B cell (primary cell): ENCODE measurements at regions not wholly inside any gene's neighbourhood (a gene's known extent, or its start where the extent isn't known, plus 50 kb on each side); places are given as distances from the start of the nearest gene placed in this dataset.

Experiments used
- EZH2 ChIP-seq: IDR thresholded peaks from 2 replicates; pipeline ENCODE4 v1.6.1; 2012; ENCODE audit warnings: borderline replicate concordance, low read depth, mild to moderate bottlenecking, moderate library complexity, low read length; ENCODE audit not compliant: insufficient read depth, poor library complexity, severe bottlenecking
- TF ChIP-seq, protein P1 (sequence below): fragments of 200-600 bp; IDR thresholded peaks from one replicate; pipeline ENCODE4 v1.8.0; 2022; ENCODE audit warnings: antibody characterized with exemption, mild to moderate bottlenecking

GRCh38 chr16:73183611-73184092 lies 135.7 kb upstream of the ZFHX3 start:
- TF ChIP-seq, protein P1, sequence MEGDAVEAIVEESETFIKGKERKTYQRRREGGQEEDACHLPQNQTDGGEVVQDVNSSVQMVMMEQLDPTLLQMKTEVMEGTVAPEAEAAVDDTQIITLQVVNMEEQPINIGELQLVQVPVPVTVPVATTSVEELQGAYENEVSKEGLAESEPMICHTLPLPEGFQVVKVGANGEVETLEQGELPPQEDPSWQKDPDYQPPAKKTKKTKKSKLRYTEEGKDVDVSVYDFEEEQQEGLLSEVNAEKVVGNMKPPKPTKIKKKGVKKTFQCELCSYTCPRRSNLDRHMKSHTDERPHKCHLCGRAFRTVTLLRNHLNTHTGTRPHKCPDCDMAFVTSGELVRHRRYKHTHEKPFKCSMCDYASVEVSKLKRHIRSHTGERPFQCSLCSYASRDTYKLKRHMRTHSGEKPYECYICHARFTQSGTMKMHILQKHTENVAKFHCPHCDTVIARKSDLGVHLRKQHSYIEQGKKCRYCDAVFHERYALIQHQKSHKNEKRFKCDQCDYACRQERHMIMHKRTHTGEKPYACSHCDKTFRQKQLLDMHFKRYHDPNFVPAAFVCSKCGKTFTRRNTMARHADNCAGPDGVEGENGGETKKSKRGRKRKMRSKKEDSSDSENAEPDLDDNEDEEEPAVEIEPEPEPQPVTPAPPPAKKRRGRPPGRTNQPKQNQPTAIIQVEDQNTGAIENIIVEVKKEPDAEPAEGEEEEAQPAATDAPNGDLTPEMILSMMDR: no peak
- no peak for TF ChIP-seq EZH2
